Ecto neural progenitor cell (in vitro differentiated cells): ENCODE measurements at regions not wholly inside any gene's neighbourhood (a gene's known extent, or its start where the extent isn't known, plus 50 kb on each side); places are given as distances from the start of the nearest gene placed in this dataset.
A peak's percentile ranks its signal among the peaks of the same experiment; 100 is the strongest.
"Not testable (repeated sequence)": the region's sequence is repeated elsewhere in the genome, so short reads cannot be mapped to it uniquely, and the experiment has no call there.

Source experiments
- DNase-seq: peaks from one replicate; pipeline ENCODE4 v3.0.0-alpha.2; 2018; ENCODE audit warnings: low spot score

DNA sequence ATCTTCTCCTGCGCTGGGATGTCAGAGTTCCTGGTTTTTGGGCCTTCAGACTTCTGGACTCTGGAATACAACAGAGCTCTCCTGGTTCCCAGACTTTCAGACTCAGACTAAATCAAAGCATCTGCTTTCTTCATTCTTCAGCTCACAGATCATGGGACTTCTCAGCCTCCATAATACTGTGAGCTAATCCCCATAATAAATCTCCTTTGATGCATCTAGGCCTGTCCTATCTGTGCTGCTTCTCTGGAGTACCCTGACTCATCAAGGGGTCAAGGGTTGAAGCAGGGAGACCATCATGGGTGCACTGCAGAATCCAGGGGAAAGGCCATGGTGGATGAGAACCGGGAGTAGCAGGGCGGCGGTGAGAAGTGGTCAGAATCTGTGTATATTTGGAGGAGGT lies 1094.1 kb upstream of the TMEM132C start:
- no peak for DNase-seq

DNA sequence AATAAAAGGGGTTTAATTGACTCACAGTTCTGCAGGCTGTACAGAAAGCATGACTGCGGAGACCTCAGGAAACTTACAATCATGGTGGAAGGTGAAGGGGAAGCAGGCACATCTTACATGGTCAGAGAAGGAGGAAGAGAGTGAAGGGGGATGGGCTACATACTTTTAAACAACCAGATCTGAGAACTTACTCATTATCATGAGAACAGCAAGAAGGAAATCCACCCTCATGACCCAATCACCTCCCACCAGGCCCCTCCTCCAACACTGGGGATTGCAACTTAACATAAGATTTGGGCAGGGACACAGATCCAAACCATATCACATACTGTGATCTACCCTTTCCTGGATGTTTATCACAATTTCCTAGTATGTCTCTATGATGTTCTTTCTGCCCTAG lies 1093.0 kb upstream of the TMEM132C start:
- not testable (repeated sequence) for DNase-seq

DNA sequence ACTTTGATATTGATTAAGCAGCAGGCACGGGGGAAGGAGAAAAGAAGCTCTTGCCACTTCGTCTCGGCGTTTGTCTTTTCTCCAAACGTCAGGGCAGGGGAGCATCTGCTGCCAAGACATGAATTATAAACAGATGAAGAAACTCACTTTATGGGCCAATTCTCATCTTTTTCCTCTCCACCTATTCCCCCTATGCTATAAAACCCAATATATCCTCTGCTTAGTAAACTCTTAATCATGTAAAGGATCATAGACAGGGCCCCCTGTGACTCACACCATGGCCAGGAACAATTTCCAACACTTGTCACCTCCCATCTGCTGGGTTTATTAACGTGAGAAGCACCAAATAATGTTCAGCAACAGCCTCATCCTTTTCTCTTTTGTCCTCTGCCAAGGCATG lies 1092.1 kb upstream of the TMEM132C start:
- DNase-seq = no peak

DNA sequence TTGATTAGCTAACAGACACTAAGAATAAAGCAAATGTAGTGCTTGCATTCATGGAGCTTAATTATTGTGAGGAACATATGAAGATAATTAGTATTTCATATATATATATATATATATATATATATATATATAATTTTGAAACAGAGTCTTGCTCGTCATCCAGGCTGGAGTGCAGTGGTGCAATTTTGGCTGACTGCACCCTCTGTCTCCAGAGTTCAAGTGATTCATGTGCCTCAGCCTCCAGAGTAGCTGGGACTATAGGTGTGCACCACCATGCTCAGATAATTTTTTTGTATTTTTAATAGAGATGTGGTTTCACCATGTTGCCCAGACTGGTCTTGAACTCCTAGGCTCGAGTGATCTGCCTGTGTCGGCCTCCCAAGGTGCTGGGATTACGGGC lies 1091.6 kb upstream of the TMEM132C start:
- DNase-seq = no peak

DNA sequence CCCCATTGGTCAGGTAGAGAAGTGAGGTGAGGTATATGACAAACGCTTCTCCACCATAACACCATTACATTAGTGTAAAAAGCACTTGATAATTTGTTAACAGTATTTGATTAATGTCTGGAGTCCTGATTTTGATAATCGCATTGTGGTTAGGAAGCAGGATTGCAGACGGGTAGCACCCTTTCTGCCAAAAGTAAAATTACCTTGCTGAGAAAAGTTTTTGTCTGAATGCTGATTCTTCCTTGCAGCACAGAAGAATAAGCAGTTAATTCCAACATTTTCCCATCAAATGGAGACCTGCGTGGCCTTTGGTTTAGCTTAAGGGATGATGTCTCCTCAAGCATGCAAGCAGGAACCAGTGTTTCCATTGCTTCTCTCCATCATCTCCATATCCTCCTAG lies 1090.2 kb upstream of the TMEM132C start:
- no peak for DNase-seq

DNA sequence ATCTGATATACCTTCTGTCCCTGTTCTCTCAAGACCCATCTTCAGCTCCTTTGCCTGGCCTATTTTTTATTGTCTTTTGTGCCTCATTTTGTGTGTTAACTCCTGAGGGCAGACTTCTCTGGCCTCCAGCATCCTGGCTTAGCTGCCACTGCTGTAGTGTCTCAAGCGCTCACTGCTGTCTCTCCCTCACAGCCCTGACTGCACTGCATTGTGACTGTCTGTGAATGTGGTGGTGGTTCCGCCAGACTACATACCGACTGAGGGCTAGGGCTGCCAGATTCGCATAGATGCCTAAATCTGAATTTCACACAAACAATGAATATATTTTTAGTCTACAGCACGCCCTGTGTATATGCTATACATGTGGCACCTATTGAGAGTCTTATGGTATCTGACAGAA lies 1088.9 kb upstream of the TMEM132C start:
- peak; percentile 38 for DNase-seq

DNA sequence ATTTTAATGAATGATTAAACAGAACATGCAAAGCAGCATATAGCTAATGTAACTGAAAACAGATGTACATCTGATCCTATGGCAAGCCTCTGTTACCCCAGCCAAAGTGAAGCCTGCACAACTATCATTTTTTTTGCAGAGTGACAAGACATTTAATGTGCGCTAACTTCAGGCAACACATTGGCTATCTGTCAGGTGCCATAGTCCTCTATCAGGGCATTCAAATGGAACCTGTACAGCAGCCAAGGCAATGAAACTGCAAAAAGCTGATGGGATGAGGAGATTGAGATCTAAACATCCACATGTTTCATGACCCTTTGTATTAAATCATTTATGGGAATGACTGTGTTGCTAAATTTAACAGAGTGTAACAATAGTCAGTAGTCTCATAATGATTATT lies 1088.5 kb upstream of the TMEM132C start:
- DNase-seq = no peak

DNA sequence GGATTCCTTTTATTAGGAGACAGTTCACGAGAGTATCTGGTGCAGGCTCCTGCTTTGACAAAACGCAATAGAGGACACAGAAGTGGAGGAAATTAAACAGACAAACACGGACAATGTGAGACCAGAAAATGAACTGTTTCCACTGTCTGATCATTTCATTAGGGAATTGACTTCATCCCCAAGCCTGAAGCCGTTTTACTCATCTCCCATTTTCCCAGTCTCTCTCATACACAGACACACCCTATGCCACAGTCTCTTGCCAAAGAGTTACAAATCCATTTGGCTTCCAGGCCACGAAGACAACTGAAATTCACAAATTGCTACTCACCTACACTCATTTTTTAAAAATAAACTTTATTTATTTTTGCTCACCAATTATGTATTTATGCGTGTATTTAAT lies 1087.8 kb upstream of the TMEM132C start:
- DNase-seq = no peak

DNA sequence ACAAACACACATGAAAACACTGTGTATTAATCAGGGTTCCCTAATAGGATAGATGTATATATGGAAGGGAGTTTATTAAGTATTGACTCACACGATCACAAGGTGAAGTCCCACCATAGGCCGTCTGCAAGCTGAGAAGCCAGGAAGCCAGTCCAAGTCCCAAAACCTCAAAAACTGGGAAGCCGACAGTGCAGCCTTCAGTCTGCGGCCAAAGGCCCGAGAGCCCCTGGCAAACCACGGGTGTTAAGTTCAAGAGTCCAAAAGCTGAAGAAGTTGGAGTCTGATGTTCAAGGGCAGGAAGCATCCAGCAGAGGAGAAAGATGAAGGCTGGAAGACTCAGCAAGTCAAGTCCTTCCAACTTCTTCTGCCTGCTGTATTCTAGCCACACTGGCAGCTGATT lies 1085.0 kb upstream of the TMEM132C start:
- DNase-seq = no peak

DNA sequence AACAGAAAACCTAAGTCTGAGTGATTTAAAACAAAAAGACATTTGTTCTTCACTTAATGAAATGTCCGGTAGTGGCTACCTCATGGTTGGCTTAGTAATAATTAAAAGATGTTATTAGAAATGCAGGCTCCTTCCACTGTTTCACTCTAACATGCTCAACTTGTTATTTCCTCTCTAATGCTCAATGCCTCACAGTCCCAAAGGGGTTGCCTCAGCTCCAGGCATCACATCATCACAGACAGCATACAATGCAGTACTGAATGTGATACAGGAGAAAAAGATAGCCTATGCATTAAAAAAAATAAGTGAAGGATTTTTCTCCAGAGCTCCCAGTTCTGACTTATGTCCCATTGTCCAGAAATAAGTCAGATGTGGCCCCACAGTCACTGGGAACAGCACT lies 1077.0 kb upstream of the TMEM132C start:
- no peak for DNase-seq

DNA sequence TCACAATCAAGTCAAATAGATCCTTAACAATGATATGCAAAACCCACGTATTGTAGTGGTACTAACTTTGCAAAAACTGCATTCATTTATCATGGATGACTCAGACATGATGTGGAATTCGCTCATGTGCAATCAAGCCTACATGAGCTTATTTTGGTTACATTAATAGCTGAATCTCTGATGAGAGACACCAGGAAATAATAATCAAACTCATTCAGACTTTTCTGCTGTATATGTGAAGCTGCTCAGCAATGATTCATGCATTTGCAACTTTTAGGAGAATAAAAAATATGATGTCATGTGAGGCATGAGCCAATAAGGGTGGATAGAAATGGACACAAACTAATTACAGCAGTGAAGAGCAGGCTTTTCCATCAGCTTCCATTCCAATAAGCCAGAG lies 1075.8 kb upstream of the TMEM132C start:
- no peak for DNase-seq

DNA sequence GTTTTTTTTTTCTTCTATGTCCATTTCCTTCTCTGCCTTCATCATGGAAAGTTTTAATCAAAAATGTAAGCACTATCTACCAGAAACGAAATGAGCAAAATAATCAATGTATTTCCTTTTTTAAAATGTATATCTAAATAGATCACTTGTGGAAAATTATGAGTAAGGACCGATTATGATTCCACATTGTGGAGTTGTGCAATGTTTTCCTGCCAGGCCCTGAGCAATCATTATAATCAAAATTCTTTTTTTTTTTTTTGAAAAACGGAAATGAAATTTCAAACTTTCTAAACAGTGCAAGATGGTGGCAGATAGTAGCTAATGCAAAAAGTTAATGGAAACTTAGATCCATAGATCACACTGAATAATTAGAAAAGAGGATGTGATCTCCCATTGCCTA lies 1074.6 kb upstream of the TMEM132C start:
- no peak for DNase-seq

DNA sequence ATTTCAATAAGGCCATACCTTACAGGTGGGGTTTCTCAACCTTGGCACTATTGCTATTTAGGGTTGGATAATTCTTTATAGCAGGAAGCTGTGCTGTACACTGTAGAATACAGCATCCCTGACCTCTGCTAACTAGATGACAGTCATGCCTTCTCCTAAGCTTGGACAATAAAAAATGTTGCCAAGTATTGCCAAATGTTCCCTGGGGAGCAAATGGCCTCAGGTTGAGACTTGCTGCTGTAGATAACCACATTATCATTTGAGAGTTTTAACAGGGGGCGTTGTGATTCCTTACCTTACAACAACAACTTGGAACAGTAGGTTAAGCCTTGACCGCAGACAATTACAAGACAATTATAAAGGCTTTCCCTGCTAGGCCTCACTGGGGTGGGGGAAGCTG lies 1073.6 kb upstream of the TMEM132C start:
- DNase-seq = no peak

DNA sequence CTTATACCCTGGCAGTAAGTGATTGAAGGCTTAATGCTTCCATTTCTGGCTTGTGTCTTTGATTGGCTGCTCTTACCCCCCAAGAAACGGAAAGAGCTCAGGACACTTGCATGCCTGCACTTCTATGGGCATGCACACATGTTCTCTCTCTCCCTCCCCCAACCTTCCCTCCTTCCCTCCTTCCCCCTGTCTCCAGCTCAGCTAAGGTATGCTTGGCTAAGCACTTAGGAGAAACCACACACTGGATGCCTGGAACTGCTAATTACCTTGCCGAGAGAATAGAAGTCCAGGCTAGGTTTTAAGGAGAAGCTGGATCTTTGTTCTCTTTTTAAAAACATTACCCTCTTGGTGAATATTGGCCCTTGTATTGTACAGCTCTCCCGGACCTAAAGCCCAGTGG lies 1072.8 kb upstream of the TMEM132C start:
- no peak for DNase-seq

DNA sequence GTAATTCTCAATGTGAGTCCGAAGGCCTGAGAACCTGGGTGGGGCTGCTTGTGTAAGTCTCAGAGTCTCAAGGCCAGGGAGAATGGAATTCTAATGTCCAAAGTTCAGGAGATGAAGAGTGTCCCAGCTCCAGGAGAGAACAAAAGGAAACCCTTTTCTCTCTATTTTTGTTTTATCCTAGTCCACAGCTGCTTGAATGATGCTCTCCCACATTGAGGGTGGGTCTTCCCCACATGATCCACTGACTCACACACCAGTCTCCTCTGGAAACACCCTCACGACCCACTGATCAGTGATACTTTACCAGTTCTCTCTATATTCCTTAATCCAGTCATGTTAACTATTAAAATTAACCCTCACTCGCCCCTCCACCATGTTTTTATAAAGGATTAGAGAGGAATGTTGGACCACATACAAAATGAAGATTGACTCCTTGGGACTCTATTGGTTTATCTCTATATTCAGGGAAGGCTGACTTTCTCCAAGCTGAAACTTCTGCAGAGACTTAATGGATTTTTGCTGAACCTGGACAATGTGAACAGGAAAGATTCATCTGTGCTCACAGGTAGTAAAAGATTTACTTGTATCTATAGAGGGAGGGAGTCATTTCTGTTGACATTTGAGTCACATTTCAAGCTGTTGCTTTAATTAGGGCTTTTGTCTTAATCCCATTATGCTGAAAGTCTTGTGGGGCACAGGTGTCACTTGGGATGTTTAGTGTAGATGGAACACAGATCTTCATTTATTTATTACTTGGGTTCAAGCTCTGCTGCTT lies 1061.0 kb upstream of the TMEM132C start:
- no peak for DNase-seq

DNA sequence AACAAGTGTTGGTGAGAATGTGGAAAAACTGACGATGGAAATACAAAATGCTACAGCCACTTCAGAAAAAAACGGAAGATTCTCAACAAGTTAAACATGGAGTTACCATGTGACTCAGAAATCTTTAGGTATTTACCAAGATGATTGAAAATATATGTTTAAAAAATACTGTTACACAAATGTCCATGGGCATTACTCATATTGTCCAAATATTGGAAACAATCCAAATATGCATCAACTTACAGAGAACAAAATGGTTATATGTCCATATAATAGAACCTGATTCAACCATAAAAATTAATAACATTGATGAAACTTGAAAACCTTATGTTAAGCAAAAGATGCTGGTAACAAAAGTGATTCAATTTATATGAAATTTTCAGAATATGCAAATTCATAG lies 1057.7 kb upstream of the TMEM132C start:
- no peak for DNase-seq

DNA sequence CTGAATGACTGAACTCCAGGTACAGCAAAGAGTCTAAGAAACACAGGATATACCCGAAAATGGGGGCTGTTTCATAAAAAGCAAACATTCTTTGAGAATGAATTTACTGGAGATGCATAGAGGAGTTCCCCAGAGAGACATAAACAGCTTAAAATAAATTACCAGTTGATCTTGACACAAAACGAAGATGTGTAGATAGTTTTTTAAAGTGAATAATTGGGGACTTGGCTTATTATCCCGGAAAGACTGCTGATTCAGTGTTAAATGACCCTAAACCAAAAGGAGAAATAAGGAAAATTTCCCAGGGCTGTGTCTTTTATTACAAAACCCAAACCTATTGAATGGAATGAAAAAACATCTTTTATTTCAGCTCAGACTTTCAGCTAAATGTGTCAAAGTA lies 1052.8 kb upstream of the TMEM132C start:
- no peak for DNase-seq

DNA sequence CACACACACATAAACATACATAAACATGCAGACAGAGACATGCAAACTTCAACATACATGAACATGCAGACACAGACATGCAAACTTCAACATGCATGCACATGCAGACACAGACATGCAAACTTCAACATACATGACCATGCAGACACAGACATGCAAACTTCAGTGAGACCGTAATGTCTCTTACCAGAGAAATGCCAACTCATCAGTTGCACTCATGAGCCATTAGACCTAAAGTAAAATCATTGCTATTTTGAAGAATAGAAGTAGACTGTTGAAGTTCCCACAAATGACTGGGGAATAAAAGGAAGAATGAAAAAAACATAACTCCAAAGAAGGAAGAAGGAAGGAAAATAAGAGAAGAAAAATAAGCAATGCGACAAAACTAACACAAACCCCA lies 1044.0 kb upstream of the TMEM132C start:
- no peak for DNase-seq

DNA sequence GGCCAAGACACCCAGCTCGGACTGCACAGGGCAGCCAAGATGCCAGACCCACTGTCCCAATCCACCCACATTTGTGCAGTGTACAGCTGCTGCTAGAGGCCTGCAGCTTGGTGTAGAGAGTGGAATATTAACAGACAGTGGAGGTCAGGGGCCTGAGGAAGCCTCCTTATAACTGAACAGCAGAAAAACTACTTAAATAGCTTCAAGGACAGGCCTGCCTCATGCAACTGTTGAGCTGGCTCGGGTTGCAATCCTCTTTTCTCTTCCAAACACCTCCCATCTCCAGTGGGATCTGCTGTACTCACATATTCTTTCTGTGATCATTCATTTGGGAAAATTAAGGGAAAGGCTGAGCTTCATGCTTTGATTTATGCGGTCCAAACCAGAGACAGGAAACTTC lies 1043.2 kb upstream of the TMEM132C start:
- DNase-seq = no peak

DNA sequence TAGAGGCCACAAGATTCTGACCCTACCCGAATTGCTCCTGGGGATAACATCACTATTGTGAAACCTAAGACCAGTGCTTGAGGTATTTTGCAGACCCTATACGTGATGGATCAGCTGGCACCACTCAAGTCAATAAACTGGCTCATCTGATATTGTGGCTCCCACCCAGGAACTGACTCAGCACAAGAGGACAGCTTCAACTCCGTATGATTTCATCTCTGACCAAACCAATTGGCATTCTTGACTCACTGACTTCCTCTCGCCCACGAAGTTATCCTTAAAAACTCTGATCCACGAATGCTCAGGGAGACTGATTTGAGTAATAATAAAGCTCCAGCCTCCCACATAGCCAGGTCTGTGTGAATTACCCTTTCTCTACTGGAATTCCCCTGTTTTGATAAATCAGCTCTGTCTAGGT lies 1036.1 kb upstream of the TMEM132C start:
- no peak for DNase-seq

DNA sequence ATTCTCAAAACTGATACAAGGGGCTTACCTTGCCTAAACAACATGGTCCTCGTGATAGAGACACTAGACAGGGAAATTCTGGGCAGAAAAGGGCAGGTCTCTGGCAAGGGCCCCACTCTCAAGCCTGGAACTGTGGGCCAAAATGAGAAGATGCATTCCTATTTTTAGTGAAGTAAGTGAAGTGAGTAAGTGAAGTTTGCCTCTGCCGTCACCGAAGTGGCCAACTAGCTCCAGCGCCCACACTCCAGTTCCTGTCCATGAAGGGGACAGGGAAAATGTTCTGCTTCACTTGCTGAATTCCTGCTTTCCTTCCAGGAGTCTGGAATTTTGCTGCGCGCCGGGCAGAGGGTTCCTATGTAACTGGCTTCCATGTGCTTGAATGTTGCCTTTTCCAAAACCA lies 1035.6 kb upstream of the TMEM132C start:
- DNase-seq = no peak

DNA sequence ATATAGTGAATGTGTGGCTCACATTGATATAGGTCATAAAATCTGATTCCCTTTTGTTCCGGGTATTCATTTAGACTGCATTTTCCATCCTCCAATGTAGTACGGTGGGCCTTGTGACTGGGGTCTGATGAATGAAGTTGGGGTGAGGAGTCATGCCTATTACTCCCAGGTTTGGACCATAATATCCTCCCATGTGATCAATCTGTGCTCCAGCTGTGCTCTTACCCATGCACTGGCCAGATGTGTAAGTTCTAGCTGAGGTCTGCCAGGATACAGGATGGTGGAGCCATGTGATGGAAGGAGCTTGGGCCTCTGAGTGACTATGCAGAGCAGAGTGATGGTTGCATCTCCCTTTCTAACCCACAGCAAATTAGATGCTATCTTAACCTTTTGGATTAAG lies 1034.0 kb upstream of the TMEM132C start:
- DNase-seq = no peak

DNA sequence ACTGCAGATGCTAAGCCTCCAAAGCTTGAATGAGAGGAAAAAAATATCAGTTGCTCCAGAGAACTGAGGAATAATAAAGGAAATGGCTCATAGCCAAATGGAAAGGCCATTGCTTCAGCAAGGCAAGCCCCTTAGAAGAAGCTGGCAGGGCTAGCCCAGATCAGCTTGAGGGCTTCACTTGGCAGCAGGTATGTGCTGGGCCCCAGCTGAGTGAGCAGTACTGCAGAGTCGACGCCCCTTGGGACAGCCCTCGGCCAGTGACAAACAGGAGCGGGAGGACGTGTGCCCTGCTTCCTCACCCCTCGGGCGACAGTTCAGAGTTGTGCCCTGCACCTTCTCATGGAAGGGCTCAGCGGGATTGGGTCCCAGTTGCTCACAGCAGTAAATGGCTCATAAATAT lies 1031.2 kb upstream of the TMEM132C start:
- no peak for DNase-seq

DNA sequence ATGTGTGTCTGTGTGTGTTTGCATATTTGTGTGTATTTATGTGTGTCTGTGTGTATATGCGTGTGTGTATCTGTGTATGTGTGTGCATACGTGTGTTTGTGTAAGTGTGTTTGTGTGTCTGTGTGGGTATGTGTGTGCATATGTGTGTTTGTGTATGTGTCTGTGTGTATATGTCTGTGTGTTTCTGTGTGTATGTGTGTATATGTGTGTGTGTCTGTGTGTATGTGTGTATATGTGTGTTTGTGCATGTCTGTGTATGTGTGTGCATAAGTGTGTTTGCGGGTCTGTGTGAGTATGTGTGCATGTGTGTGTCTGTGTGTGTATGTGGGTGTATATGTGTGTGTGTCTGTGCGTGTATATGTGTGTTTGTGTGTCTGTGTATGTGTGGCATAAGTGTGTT lies 1030.5 kb upstream of the TMEM132C start:
- no peak for DNase-seq

DNA sequence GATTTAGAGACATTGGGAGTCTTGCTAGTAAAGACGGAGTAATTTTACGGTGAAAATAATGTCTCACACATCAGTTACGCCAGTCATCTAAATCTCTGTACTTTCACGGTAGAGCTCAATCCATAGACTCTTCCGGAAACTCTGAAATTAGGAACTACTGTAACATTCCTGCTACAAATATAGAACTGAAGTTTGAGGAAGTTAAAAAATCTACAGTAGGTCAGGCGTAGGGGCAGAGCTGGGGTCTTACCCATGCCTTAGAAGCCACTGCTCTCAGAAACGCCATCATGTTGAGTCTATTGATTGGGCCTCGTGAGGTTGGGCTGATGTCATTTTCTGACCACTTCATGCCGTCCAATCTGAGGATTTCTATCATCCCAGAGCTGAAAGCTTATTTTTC lies 1029.8 kb upstream of the TMEM132C start:
- no peak for DNase-seq
